A673 (cell line): ENCODE measurements at regions not wholly inside any gene's neighbourhood (a gene's known extent, or its start where the extent isn't known, plus 50 kb on each side); places are given as distances from the start of the nearest gene placed in this dataset.

ENCODE experiments used
- BruUV-seq: library from RNA; stranded (reverse); fragments of 400-500 nt; replicated peaks from 2 replicates; lab custom pipeline; 2021; lab: Mats Ljungman, UMichigan
- CTCF ChIA-PET: fragments of 300-600 bp; sonication (Branson Sonifier 250); formaldehyde crosslinking; loops from one replicate; lab custom pipeline; 2022; ENCODE audit warnings: antibody characterized with exemption; lab: Charles Lee
- POLR2A ChIA-PET: fragments of 300-600 bp; sonication (Branson Sonifier 250); formaldehyde crosslinking; loops from one replicate; lab custom pipeline; 2022; ENCODE audit warnings: antibody characterized with exemption; ENCODE audit not compliant: low non-redundant PET; lab: Charles Lee
- DNase-seq: peaks from one replicate; pipeline ENCODE4 v3.0.0-alpha.2; 2015; ENCODE audit warnings: low spot score
- H3K27ac ChIP-seq: fragments of 200-600 bp; sonication (generic); 2 replicates; pipeline ENCODE4 v1.5.1; 2016; ENCODE audit warnings: mixed run types, low read depth, mild to moderate bottlenecking, mixed read lengths, antibody characterized with exemption, low read length; ENCODE audit not compliant: poor library complexity, severe bottlenecking
- H3K27me3 ChIP-seq: fragments of 200-600 bp; sonication (generic); replicated peaks from 2 replicates; pipeline ENCODE4 v1.6.1; 2017; ENCODE audit warnings: mixed run types, low read depth, mild to moderate bottlenecking, mixed read lengths, antibody characterized with exemption, low read length; ENCODE audit not compliant: insufficient read depth, poor library complexity
- H3K36me3 ChIP-seq: fragments of 200-600 bp; sonication (generic); 2 replicates; pipeline ENCODE4 v1.6.1; 2016; ENCODE audit warnings: mixed run types, mild to moderate bottlenecking, mixed read lengths, antibody characterized with exemption, low read length; ENCODE audit not compliant: insufficient read depth, poor library complexity, severe bottlenecking
- H3K4me1 ChIP-seq: fragments of 200-600 bp; sonication (generic); 2 replicates; pipeline ENCODE4 v1.6.1; 2017; ENCODE audit warnings: mixed run types, mild to moderate bottlenecking, mixed read lengths, antibody characterized with exemption, low read length; ENCODE audit not compliant: insufficient read depth, poor library complexity, severe bottlenecking
- H3K4me3 ChIP-seq: fragments of 200-600 bp; sonication (generic); 2 replicates; pipeline ENCODE4 v1.5.1; 2016; ENCODE audit warnings: low read depth, mixed run types, mild to moderate bottlenecking, mixed read lengths, low read length; ENCODE audit not compliant: poor library complexity, severe bottlenecking
- H3K9me3 ChIP-seq: fragments of 200-600 bp; sonication (generic); 2 replicates; pipeline ENCODE4 v1.6.1; 2016; ENCODE audit warnings: mixed run types, low read depth, mild to moderate bottlenecking, mixed read lengths, antibody characterized with exemption, low read length; ENCODE audit not compliant: poor library complexity, severe bottlenecking
- EZH2 ChIP-seq: fragments of 200-600 bp; sonication (generic); IDR thresholded peaks from 2 replicates; pipeline ENCODE4 v1.6.1; 2017; ENCODE audit warnings: borderline replicate concordance, low read depth, mild to moderate bottlenecking, mixed read lengths, antibody characterized with exemption, low read length; ENCODE audit not compliant: poor library complexity, severe bottlenecking
- intact Hi-C: fragments of 100-400 bp; cut with micrococcal nuclease; formaldehyde crosslinking; loops from one replicate; pipeline ENCODE4 v1.10.0; 2022; ENCODE audit not compliant: unreplicated experiment
- TF ChIP-seq, protein P1 (sequence below): fragments of 300-800, 200-600 bp; sonication (generic); conservative IDR thresholded peaks from 2 replicates; pipeline ENCODE4 v1.5.1; 2017; ENCODE audit warnings: low read depth, mild to moderate bottlenecking, antibody characterized with exemption, low read length, moderate library complexity, mixed read lengths

DNA sequence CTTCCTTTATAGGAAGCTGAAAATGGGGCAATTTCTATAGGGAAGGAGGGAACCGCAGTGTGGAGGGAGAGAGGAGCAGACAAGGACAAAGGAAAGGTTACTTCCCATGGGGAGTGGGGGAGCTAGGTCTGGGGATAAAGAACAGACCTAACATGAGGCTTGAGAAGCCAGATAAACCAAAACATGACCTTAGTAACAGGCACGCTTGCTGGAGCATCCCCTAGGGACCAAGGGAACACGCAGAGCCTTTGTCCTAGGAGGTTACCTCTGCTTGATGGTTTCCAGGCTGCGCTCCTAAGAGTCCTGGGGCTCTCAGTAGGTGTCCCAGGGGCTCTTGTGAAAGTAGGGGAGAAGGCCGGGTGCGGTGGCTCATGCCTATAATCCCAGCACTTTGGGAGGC is 271.4 kb upstream of the NCAM1 start:
- intact Hi-C loops: no loop called here
- H3K27me3 ChIP-seq: no peaks in the 10 kb centered on the region
- H3K4me1 ChIP-seq: no peaks in the 10 kb centered on the region
- no TSS peak for BruUV-seq
- no peak for TF ChIP-seq EZH2
- TF ChIP-seq, protein P1, sequence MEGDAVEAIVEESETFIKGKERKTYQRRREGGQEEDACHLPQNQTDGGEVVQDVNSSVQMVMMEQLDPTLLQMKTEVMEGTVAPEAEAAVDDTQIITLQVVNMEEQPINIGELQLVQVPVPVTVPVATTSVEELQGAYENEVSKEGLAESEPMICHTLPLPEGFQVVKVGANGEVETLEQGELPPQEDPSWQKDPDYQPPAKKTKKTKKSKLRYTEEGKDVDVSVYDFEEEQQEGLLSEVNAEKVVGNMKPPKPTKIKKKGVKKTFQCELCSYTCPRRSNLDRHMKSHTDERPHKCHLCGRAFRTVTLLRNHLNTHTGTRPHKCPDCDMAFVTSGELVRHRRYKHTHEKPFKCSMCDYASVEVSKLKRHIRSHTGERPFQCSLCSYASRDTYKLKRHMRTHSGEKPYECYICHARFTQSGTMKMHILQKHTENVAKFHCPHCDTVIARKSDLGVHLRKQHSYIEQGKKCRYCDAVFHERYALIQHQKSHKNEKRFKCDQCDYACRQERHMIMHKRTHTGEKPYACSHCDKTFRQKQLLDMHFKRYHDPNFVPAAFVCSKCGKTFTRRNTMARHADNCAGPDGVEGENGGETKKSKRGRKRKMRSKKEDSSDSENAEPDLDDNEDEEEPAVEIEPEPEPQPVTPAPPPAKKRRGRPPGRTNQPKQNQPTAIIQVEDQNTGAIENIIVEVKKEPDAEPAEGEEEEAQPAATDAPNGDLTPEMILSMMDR: no peak
- H3K4me3 ChIP-seq: no peak overlapping the region
- no peaks in the 10 kb centered on the region for H3K36me3 ChIP-seq
- CTCF ChIA-PET: no interaction called here
- H3K27ac ChIP-seq: no peak overlapping the region
- no peak for DNase-seq
- H3K9me3 ChIP-seq: no peaks in the 10 kb centered on the region
- POLR2A ChIA-PET: no interaction called here

DNA sequence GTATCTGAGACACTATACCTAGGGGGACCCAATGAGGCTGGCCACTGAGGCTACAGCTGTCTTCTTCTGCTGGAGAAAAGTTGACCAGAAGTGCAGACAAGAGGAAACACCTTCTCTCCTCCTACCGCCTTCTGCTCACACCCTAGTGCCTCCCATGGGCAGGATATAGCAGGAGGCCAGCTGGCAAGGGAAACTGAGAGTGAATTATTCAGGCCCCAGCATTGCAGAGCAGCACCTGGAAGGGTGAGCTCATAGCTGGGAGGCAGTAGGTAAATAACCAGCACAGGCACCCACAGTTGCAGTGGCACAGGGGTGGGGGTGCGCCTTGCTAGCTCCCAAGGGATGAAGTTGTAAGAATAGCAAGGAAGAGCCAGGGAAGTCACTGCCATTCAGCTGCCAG is 267.4 kb upstream of the NCAM1 start:
- ChIA-PET POLR2A (no interaction called here), CTCF (no interaction called here)
- Histone ChIP-seq H3K27ac (no peak overlapping the region), H3K36me3 (no peaks in the 10 kb centered on the region), H3K4me1 (no peaks in the 10 kb centered on the region), H3K27me3 (no peaks in the 10 kb centered on the region), H3K4me3 (no peak overlapping the region), H3K9me3 (no peaks in the 10 kb centered on the region)
- no peak for DNase-seq
- intact Hi-C loops: no loop called here
- TF ChIP-seq EZH2: no peak
- TF ChIP-seq, protein P1: no peak
- no TSS peak for BruUV-seq

DNA sequence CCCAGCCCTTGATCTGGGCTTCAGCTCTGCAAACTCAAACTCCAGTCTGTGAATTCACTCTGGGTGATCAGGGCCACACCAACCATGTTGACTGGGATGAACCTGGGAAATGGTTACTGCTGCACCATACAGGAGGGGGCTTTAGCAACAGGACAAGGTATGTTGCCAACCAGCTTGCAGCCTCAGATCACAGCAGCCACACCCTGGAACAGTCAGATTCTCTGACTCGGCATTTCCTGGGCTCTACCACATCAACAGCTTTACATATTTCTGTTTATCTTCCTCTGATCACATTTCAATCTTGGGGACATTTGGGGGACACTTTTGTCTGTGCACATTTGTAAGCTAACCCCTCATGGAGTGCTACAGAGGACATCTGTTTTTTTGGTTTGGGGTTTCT is 267.0 kb upstream of the NCAM1 start:
- H3K4me3 ChIP-seq: no peak overlapping the region
- TF ChIP-seq, protein P1: no peak
- no peak for TF ChIP-seq EZH2
- BruUV-seq: no TSS peak
- no peaks in the 10 kb centered on the region for H3K4me1 ChIP-seq
- intact Hi-C loops: no loop called here
- no peaks in the 10 kb centered on the region for H3K9me3 ChIP-seq
- H3K27ac ChIP-seq: no peak overlapping the region
- no peaks in the 10 kb centered on the region for H3K36me3 ChIP-seq
- H3K27me3 ChIP-seq: no peaks in the 10 kb centered on the region
- DNase-seq: no peak
- ChIA-PET CTCF (no interaction called here), POLR2A (no interaction called here)
